Activated CD4-positive, alpha-beta T cell treated with anti-CD3 and anti-CD28 coated beads for 24 hours (primary cell): ENCODE measurements at regions not wholly inside any gene's neighbourhood (a gene's known extent, or its start where the extent isn't known, plus 50 kb on each side); places are given as distances from the start of the nearest gene placed in this dataset.
"Not testable (repeated sequence)": the region's sequence is repeated elsewhere in the genome, so short reads cannot be mapped to it uniquely, and the experiment has no call there.

Experiments
- DNase-seq, 2 donors: peaks; one replicate each; pipeline ENCODE4 v3.0.0-alpha.2; 2020; ENCODE audit warnings: low read depth in 2 of 2

GRCh38 chr12:88714263-88714882 is 134.1 kb upstream of the KITLG start:
- DNase-seq = not testable (repeated sequence)

GRCh38 chr12:88707800-88708199 is 127.5 kb upstream of the KITLG start:
- no peak for DNase-seq

- DNase-seq = no peak
Measured at GRCh38 chr12:88706286-88706685, 126.0 kb upstream of the KITLG start.

- DNase-seq = no peak
Measured at GRCh38 chr12:88703790-88704189, 123.5 kb upstream of the KITLG start.

GRCh38 chr12:88698471-88698870 is 118.2 kb upstream of the KITLG start:
- DNase-seq = no peak

GRCh38 chr12:88693837-88694445 is 113.7 kb upstream of the KITLG start:
- no peak for DNase-seq

- no peak for DNase-seq
Measured at GRCh38 chr12:88691811-88692210, 111.5 kb upstream of the KITLG start.

GRCh38 chr12:88684610-88685009 is 104.3 kb upstream of the KITLG start:
- DNase-seq = no peak

GRCh38 chr12:88684170-88684569 is 103.9 kb upstream of the KITLG start:
- DNase-seq = no peak

- DNase-seq = no peak
Measured at GRCh38 chr12:88683628-88684027, 103.4 kb upstream of the KITLG start.

GRCh38 chr12:88681271-88681670 is 101.0 kb upstream of the KITLG start:
- DNase-seq = no peak

- DNase-seq = no peak
Measured at GRCh38 chr12:88677464-88677863, 97.2 kb upstream of the KITLG start.

- not testable (repeated sequence) for DNase-seq
Measured at GRCh38 chr12:88667615-88668014, 87.3 kb upstream of the KITLG start.

GRCh38 chr12:88665071-88665470 is 84.8 kb upstream of the KITLG start:
- no peak for DNase-seq

- no peak for DNase-seq
Measured at GRCh38 chr12:88662961-88663360, 82.7 kb upstream of the KITLG start.

GRCh38 chr12:88662093-88662492 is 81.8 kb upstream of the KITLG start:
- DNase-seq = no peak

GRCh38 chr12:88658009-88658408 is 77.7 kb upstream of the KITLG start:
- no peak for DNase-seq

GRCh38 chr12:88650715-88651114 is 70.4 kb upstream of the KITLG start:
- no peak for DNase-seq

GRCh38 chr12:88648625-88649024 is 68.4 kb upstream of the KITLG start:
- DNase-seq = no peak

- no peak for DNase-seq
Measured at GRCh38 chr12:88646824-88647223, 66.6 kb upstream of the KITLG start.

- no peak for DNase-seq
Measured at GRCh38 chr12:88645816-88646215, 65.5 kb upstream of the KITLG start.

- no peak for DNase-seq
Measured at GRCh38 chr12:88644946-88645702, 64.9 kb upstream of the KITLG start.

GRCh38 chr12:88643685-88644084 is 63.4 kb upstream of the KITLG start:
- DNase-seq = no peak
